ENCODE measurements at regions not wholly inside any gene's neighbourhood (a gene's known extent, or its start where the extent isn't known, plus 50 kb on each side); places are given as distances from the start of the nearest gene placed in this dataset.

- TF ChIP-seq ZKSCAN8 (CRISPR knock-in tag; IDR thresholded peaks at IDR 0.05), result 0 out of 2 replicates have a peak, but pooled peaks have one; percentile 81
- no peak for TF ChIP-seq SRSF7 (optimal IDR thresholded peaks at IDR 0.05; ENCODE audit: low read depth, low read length)
- peak; percentile 96 for TF ChIP-seq ZNF76 (CRISPR knock-in tag; IDR thresholded peaks at IDR 0.05; ENCODE audit: borderline replicate concordance)
- TF ChIP-seq ZNF431 (CRISPR knock-in tag; IDR thresholded peaks at IDR 0.05), result no peak
- peak; percentile 87 for TF ChIP-seq ZNF239 (CRISPR knock-in tag; IDR thresholded peaks at IDR 0.05)
- TF ChIP-seq ERF (CRISPR knock-in tag; IDR thresholded peaks at IDR 0.05), result peak; percentile 95; the same call in 1 of the 2 replicates
- TF ChIP-seq ETV1 (tag; conservative IDR thresholded peaks at IDR 0.05; ENCODE audit: low read depth), result peak; percentile 64; the same call in 1 of the 2 replicates
- TF ChIP-seq ZNF77 (CRISPR knock-in tag; IDR thresholded peaks at IDR 0.05), result no peak
- peak; percentile 89 for TF ChIP-seq ZFP1 (CRISPR knock-in tag; IDR thresholded peaks at IDR 0.05)
- no peak for TF ChIP-seq KAT2B (IDR thresholded peaks at IDR 0.05; ENCODE audit: low read depth, low read length)
- no peak for TF ChIP-seq ZNF263 (CRISPR knock-in tag; IDR thresholded peaks at IDR 0.05; ENCODE audit: borderline replicate concordance)
- TF ChIP-seq KLF13 (tag; IDR thresholded peaks at IDR 0.05; ENCODE audit: borderline replicate concordance, low read depth), result 0 out of 2 replicates have a peak, but pooled peaks have one; percentile 59
- no peak for TF ChIP-seq CBX8 (IDR thresholded peaks at IDR 0.05; ENCODE audit: borderline replicate concordance, extremely low read depth, low read depth, low read length, poor library complexity, severe bottlenecking)
- peak; percentile 76; the same call in 1 of the 2 replicates for TF ChIP-seq BACH1 (tag; IDR thresholded peaks at IDR 0.05)
- TF ChIP-seq HDAC2 (IDR thresholded peaks at IDR 0.05), result no peak
- no peak for TF ChIP-seq FOSL1 (tag; conservative IDR thresholded peaks at IDR 0.05)
- no peak for TF ChIP-seq MBD2 (IDR thresholded peaks at IDR 0.05; ENCODE audit: borderline replicate concordance, low read depth)
- TF ChIP-seq ZZZ3 (IDR thresholded peaks at IDR 0.05), result no peak
- TF ChIP-seq ZNF384 (IDR thresholded peaks at IDR 0.05; ENCODE audit: low read depth, low read length), result no peak
- TF ChIP-seq HDAC1 (IDR thresholded peaks at IDR 0.05), result 0 out of 4 replicates have a peak, but pooled peaks of 1 of the 2 experiments have one; percentile 22
- peak; percentile 82 for TF ChIP-seq CXXC5 (CRISPR knock-in tag; IDR thresholded peaks at IDR 0.05)
- no peak for TF ChIP-seq DACH1 (IDR thresholded peaks at IDR 0.05; ENCODE audit: partially characterized antibody)
- TF ChIP-seq SP1 (CRISPR knock-in tag; IDR thresholded peaks at IDR 0.05), result no peak
- TF ChIP-seq, protein P1, sequence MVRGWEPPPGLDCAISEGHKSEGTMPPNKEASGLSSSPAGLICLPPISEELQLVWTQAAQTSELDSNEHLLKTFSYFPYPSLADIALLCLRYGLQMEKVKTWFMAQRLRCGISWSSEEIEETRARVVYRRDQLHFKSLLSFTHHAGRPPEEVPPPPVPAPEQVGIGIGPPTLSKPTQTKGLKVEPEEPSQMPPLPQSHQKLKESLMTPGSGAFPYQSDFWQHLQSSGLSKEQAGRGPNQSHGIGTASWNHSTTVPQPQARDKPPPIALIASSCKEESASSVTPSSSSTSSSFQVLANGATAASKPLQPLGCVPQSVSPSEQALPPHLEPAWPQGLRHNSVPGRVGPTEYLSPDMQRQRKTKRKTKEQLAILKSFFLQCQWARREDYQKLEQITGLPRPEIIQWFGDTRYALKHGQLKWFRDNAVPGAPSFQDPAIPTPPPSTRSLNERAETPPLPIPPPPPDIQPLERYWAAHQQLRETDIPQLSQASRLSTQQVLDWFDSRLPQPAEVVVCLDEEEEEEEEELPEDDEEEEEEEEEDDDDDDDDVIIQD (CRISPR knock-in tag; IDR thresholded peaks at IDR 0.05), result peak; percentile 90; the same call in 1 of the 2 replicates
- TF ChIP-seq POLR3G (IDR thresholded peaks at IDR 0.05; ENCODE audit: extremely low read depth, insufficient read length, insufficient replicate concordance), result no peak
- TF ChIP-seq ARID2 (IDR thresholded peaks at IDR 0.05), result no peak
- TF ChIP-seq MTA2 (IDR thresholded peaks at IDR 0.05; ENCODE audit: low read depth), result 0 out of 2 replicates have a peak, but pooled peaks have one; percentile 27
- TF ChIP-seq ETV6 (IDR thresholded peaks at IDR 0.05; ENCODE audit: borderline replicate concordance in 1 of 2, low read depth in 2 of 2, low read length in 1 of 2), result no peak
- TF ChIP-seq ETV6 (CRISPR knock-in tag; IDR thresholded peaks at IDR 0.05; ENCODE audit: borderline replicate concordance), result no peak
- TF ChIP-seq, protein P2, sequence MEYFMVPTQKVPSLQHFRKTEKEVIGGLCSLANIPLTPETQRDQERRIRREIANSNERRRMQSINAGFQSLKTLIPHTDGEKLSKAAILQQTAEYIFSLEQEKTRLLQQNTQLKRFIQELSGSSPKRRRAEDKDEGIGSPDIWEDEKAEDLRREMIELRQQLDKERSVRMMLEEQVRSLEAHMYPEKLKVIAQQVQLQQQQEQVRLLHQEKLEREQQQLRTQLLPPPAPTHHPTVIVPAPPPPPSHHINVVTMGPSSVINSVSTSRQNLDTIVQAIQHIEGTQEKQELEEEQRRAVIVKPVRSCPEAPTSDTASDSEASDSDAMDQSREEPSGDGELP (CRISPR knock-in tag; IDR thresholded peaks at IDR 0.05; ENCODE audit: borderline replicate concordance), result peak; percentile 65
Measured at GRCh38 chr17:17417718-17418181, 59.0 kb upstream of the MED9 start (continued).
